NT2/D1 (cell line): ENCODE measurements at regions not wholly inside any gene's neighbourhood (a gene's known extent, or its start where the extent isn't known, plus 50 kb on each side); places are given as distances from the start of the nearest gene placed in this dataset.
"Not testable (repeated sequence)": the region's sequence is repeated elsewhere in the genome, so short reads cannot be mapped to it uniquely, and the experiment has no call there.

Source experiments
- DNase-seq: peaks from one replicate; pipeline ENCODE4 v3.0.0-alpha.2; 2011; ENCODE audit warnings: low read depth, low spot score
- H3K27me3 ChIP-seq: 2 replicates; pipeline ENCODE4 v1.6.0; 2011; ENCODE audit warnings: mild to moderate bottlenecking; ENCODE audit not compliant: insufficient read length, insufficient read depth
- H3K36me3 ChIP-seq: 2 replicates; pipeline ENCODE4 v1.6.1; 2011; ENCODE audit warnings: mild to moderate bottlenecking, low read length, mixed read lengths; ENCODE audit not compliant: insufficient read depth, insufficient read length
- H3K4me1 ChIP-seq: 2 replicates; pipeline ENCODE4 v1.5.1; 2011; ENCODE audit not compliant: insufficient read depth, insufficient read length
- H3K4me3 ChIP-seq: 2 replicates; pipeline ENCODE4 v1.5.1; 2011; ENCODE audit warnings: low read depth; ENCODE audit not compliant: insufficient read length
- H3K9ac ChIP-seq: 2 replicates; pipeline ENCODE4 v1.6.0; 2011; ENCODE audit warnings: low read depth; ENCODE audit not compliant: insufficient read length
- H3K9me3 ChIP-seq: 2 replicates; pipeline ENCODE4 v1.5.1; 2011; ENCODE audit warnings: mild to moderate bottlenecking, low read length; ENCODE audit not compliant: insufficient read depth
- SUZ12 ChIP-seq: IDR thresholded peaks from 2 replicates; pipeline ENCODE4 v1.6.1; 2011; ENCODE audit not compliant: insufficient read length, insufficient read depth; ENCODE audit errors: extremely low read depth
- YY1 ChIP-seq: IDR thresholded peaks from 2 replicates; pipeline ENCODE4 v1.6.1; 2011; ENCODE audit not compliant: insufficient read length, insufficient read depth
- ZNF274 ChIP-seq: IDR thresholded peaks from 2 replicates; pipeline ENCODE4 v1.6.1; 2011; ENCODE audit warnings: mild to moderate bottlenecking, low read depth, low read length

DNA sequence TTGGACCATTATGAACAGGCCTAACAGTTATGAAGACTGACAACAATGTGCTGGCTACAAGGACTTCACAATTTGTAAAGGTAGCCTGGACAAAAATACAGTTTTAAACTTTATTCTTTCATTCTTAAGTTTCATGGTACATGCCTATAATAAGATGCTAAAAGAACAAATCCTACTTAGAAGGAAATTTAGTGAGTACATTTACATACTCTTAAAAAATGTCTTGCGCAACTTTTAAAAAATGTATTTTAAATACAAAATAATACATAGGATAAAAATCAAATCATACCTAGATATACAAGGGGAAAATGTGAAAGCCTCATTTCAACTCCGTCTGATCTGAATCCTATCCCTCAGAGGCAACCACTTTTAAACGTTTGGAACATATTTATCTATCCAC, 200.7 kb upstream of the SPIN4 start:
- H3K4me1 ChIP-seq = no peaks in the 10 kb centered on the region
- H3K27me3 ChIP-seq = no peaks in the 10 kb centered on the region

DNA sequence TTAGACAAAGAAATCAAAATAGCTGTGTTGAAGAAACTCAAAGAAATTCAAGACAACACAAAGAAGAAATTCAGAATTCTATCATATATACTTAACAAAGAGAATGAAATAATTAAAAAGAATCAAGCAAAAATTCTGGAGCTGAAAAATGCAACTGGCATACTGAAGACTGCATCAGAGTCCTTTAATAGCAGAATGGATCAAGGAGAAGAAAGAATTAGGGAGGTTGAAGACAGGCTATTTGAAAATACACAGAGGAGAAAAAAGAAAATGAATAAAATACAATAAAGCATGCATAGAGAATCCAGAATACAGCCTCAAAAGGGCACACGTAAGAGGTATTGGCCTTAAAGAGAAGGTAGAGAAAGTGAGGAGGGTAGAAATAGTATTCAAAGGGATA, 179.5 kb upstream of the SPIN4 start:
- no peak for DNase-seq
- H3K36me3 ChIP-seq = no peaks in the 10 kb centered on the region

More for the DNA sequence above, 200.7 kb upstream of the SPIN4 start:
- TF ChIP-seq YY1 = no peak
- no peak for TF ChIP-seq SUZ12
- no peak for TF ChIP-seq ZNF274
- Histone ChIP-seq H3K36me3 (peaks cover 2% of the 10 kb centered on the region), H3K9me3 (no peaks in the 10 kb centered on the region; the same call in 1 of the 2 replicates), H3K9ac (no peak overlapping the region), H3K4me3 (no peak overlapping the region)
- DNase-seq = no peak

DNA sequence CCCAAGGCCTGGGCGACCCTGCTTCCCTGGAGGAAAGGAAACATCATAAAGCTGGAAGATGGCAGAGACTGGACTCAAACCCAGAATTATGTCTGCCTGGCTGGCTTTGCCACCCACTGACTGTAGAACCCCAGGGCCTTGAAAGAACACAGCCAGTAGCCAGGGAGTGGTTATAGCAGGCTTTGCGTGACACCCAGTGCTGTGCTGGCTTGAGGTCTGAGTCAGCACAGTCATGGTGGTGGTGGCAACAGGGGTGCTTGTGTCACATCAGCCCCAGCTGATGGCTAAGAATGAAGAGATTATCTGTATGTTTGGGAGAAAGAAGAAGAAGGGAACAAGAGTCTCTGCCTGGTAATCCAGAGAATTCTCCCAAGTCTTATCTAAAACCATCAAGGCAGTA, 178.8 kb upstream of the SPIN4 start:
- no peaks in the 10 kb centered on the region for H3K9me3 ChIP-seq
- H3K4me3 ChIP-seq = no peak overlapping the region
- TF ChIP-seq ZNF274 (no peak), YY1 (no peak), SUZ12 (no peak)
- no peak for DNase-seq
- H3K36me3 ChIP-seq = no peaks in the 10 kb centered on the region
- no peak overlapping the region for H3K9ac ChIP-seq
- no peaks in the 10 kb centered on the region for H3K4me1 ChIP-seq
- H3K27me3 ChIP-seq = no peaks in the 10 kb centered on the region

More for the DNA sequence above, 179.5 kb upstream of the SPIN4 start:
- Histone ChIP-seq H3K9ac (no peak overlapping the region), H3K9me3 (no peaks in the 10 kb centered on the region), H3K27me3 (no peaks in the 10 kb centered on the region), H3K4me3 (no peak overlapping the region), H3K4me1 (no peaks in the 10 kb centered on the region)
- TF ChIP-seq SUZ12 = no peak
- TF ChIP-seq YY1 = no peak
- TF ChIP-seq ZNF274 = no peak

DNA sequence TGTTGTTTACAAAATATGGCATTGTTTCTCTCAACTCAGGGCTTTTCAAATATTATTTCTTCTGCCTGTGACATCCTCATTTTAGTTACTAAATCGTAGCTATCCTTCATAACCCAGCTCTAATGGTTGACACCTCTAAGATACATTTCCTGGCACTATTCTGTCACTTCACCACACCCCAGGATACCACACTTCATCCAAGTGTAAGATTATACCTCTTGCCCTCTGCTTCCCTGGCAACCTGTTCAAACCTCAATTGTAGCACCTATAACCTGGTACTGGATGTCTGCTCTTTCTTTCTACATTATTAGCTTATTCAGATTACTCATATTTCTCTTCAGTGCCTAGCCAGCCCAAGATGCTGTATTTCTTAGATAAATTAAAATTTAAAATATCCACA, 175.7 kb upstream of the SPIN4 start:
- DNase-seq = no peak
- Histone ChIP-seq H3K27me3 (no peaks in the 10 kb centered on the region), H3K4me3 (no peak overlapping the region), H3K9ac (no peak overlapping the region), H3K36me3 (no peaks in the 10 kb centered on the region), H3K4me1 (no peaks in the 10 kb centered on the region), H3K9me3 (no peaks in the 10 kb centered on the region)
- no peak for TF ChIP-seq YY1
- TF ChIP-seq SUZ12 = no peak
- TF ChIP-seq ZNF274 = no peak

DNA sequence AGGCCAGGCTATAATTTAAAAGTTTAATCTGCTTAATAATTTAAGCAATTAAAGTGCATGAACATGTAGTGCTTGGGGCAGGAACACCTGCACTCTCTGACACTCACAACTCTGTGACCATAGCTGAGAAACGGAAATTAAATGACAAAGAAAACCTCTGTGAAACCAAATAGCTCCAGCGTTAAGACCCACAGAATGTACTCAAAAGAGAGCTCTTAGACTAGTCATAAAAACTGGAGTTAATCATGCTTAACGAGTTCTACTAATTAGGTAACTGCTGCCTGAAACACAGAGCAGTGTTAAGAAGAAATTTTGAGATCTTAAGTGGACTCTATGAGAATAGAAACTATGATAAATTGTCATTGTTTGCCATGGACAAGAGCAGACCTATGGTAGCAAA, 174.4 kb upstream of the SPIN4 start:
- TF ChIP-seq ZNF274 (no peak), YY1 (no peak), SUZ12 (no peak)

DNA sequence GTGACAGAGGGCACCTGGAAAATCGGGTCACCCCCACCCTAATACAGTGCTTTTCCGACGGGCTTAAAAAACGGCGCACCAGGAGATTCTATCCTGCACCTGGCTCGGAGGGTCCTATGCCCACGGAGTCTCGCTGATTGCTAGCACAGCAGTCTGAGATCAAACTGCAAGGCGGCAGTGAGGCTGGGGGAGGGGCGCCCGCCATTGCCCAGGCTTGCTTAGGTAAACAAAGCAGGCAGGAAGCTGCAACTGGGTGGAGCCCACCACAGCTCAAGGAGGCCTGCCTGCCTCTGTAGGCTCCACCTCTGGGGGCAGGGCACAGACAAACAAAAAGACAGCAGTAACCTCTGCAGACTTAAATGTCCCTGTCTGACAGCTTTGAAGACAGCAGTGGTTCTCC, 168.2 kb upstream of the SPIN4 start:
- not testable (repeated sequence) for H3K27me3 ChIP-seq, H3K4me1 ChIP-seq, H3K36me3 ChIP-seq, H3K4me3 ChIP-seq, H3K9ac ChIP-seq, DNase-seq, H3K9me3 ChIP-seq

More for the DNA sequence above, 174.4 kb upstream of the SPIN4 start:
- Histone ChIP-seq H3K4me1 (no peaks in the 10 kb centered on the region), H3K36me3 (no peaks in the 10 kb centered on the region), H3K9ac (no peak overlapping the region), H3K27me3 (no peaks in the 10 kb centered on the region), H3K9me3 (no peaks in the 10 kb centered on the region), H3K4me3 (no peak overlapping the region)
- no peak for DNase-seq

DNA sequence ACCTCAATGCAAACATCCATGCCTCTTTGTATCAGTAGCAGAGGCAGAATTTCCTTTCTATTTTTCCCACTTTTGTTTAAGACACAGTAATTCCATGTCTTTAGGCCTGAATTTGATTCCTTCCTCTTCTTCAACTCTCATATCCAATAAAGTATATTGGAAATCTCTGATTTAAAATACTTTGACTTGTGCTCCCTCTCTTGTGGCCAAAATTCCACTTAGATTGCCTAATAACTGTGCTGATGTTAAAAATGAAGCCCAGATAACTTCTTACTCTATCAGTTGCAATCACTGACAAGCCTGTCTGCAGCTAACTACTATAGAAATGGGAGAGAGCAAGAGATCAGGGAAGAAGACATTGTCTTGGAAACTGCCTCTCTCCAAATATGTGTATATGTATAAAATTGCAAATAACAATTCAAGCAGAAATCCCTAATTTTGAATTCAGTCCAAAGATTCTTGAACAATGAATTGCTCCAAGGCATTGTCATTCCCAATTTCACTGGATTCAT, 163.5 kb upstream of the SPIN4 start:
- H3K9ac ChIP-seq = no peak overlapping the region

More for the DNA sequence above, 163.5 kb upstream of the SPIN4 start:
- Histone ChIP-seq H3K27me3 (no peaks in the 10 kb centered on the region), H3K4me1 (no peaks in the 10 kb centered on the region), H3K4me3 (no peak overlapping the region), H3K36me3 (peaks cover 5% of the 10 kb centered on the region), H3K9me3 (no peaks in the 10 kb centered on the region)
- TF ChIP-seq YY1 (no peak), ZNF274 (no peak), SUZ12 (no peak)
- DNase-seq = no peak
